GM18868 (cell line): ENCODE measurements at regions not wholly inside any gene's neighbourhood (a gene's known extent, or its start where the extent isn't known, plus 50 kb on each side); places are given as distances from the start of the nearest gene placed in this dataset.
"Not testable (repeated sequence)": the region's sequence is repeated elsewhere in the genome, so short reads cannot be mapped to it uniquely, and the experiment has no call there.

ENCODE experiments used
- ATAC-seq: cut with Tn5 transposase; IDR thresholded peaks from one replicate; pipeline ENCODE4 v1.9.1; 2021; ENCODE audit warnings: mild to moderate bottlenecking, moderate library complexity; ENCODE audit not compliant: unreplicated experiment

DNA sequence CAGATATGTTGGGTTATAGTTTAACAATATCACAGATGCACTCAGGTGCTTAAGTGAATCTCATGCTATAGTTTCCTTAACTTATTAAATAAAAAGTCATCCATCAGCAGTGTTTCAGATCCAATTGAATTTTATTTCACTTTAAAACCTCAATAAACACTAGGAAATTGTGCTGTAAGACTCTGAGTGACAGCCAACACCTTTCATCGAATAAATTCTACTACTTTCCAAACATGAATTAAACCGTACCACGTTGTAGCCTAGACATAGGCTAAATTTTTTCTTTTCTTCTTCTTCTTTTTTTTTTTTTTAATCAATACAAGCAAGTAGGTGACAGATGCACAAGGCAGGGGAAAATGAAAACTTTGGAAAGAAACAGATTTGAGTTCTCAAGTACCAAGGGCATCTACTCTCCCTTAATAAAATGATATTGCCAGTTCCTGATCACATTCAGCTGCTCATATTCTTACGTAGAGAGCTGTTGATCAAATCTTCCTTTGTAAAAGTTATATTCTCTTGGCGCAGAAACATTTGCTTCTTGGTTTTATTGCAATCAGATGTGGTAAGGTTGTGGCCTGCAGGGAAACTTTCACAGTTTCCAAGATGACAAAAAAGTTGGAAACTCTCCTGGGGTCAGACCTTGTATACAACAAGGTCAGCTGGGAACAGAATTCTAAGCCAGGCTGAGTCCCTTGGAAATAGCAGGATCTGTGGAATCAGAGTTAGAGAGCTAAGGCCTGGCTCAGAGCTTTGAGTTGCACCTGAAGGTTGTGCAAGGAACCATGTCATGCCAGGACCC is 147.7 kb downstream of the CD47 start:
- no peak for ATAC-seq

- ATAC-seq = peak; percentile 72
Measured at GRCh38 chr3:107942244-107942643, 148.6 kb downstream of the CD47 start.

- no peak for ATAC-seq
Measured at GRCh38 chr3:107939691-107940442, 151.0 kb downstream of the CD47 start.

- no peak for ATAC-seq
Measured at GRCh38 chr3:107938143-107938542, 152.7 kb downstream of the CD47 start.

- no peak for ATAC-seq
Measured at GRCh38 chr3:107934808-107935207, 156.0 kb downstream of the CD47 start.

DNA sequence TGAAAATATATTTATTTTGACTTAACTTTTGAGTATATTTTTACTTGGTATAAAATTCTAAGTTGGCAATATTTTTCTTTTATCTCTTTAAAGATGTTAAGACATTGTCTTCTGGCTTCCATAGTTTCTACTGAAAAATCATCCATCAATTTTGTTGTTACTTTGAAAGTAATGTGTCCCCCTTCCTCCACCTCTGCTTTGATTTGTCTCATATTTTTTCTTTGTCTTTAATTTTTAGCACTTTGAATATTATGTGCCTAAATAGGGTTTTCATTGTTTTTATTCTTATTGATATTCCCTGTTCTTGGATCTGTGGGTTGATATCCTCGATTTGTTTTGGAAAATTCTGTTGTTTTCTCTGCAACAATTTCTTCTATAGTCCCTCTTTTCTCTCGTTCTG is 157.4 kb downstream of the CD47 start:
- ATAC-seq = no peak

DNA sequence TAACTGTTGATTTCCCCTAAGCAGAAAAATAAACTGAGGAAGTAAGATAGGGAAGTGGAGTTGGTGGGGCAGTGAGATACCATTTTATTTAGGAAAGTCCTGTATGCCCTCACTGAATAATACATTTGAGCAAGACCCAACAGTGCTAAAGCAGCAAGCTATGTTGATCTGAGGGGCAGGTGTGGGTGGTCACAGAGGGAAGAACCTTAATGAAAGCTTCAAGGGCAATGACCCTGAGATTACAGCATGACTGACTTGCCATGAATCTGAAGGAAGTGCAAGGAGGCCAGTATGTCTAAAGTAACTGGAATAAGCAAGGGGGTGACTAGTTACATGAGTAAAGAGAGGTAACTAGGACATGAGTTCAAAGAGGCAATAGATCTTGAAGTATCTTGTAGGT is 159.5 kb downstream of the CD47 start:
- ATAC-seq = no peak

DNA sequence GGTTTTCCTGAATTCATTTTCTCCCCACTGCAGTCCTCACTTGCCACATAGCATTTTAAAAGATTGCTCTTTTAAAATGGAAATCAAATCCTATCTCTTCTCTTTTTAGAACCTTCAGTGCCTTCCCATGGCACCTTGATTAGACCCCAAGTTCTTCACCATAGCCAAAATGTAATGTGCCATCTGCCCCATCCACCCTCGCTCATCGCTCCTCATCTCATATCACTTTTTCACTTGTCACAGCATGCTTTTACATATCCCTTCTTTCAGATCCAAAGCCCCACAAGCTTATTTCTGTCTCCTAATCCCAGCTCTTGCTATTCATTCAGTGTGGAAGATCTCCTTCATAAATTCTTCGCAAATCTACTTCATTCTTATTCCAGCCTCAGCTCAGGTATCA is 161.7 kb downstream of the CD47 start:
- no peak for ATAC-seq

- ATAC-seq = peak; percentile 35
Measured at GRCh38 chr3:107928084-107928445, 162.8 kb downstream of the CD47 start.

DNA sequence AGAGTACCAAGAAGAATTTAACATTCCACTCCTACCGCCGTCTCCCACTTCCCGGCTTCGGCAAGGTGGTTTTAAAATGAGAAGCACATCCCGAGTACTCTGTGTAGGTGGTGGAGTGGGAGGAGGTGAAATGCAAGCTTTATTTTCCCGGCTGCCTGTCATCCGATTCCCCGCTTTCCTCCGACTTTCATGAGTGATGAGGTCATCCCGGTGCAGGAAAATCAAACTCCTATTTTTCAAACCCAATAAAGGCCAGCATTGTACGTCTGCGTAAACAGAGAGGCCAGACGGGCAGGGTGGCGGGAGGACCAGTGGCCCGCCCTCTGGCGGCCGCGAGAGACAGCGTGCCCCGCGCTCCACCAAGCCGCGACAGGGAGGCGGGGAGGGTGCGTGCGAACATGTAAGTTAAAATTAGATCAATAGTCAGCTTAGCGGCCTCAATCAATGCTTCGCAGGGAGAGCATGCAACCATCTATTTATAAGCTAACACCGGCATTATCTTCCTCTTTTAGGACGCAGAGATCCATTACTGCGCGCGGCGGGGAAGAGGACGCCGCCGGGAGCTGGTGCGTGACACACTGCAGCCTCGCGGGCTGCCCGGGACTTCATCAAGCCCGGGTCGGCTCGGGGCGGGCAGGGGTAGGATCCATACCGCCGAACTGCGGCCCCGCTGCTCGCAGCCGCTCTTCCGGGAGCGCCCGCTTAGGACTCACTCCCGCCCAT is 163.3 kb downstream of the CD47 start:
- peak; percentile 95 for ATAC-seq

GRCh38 chr3:107925851-107926250 is 165.0 kb downstream of the CD47 start:
- no peak for ATAC-seq

DNA sequence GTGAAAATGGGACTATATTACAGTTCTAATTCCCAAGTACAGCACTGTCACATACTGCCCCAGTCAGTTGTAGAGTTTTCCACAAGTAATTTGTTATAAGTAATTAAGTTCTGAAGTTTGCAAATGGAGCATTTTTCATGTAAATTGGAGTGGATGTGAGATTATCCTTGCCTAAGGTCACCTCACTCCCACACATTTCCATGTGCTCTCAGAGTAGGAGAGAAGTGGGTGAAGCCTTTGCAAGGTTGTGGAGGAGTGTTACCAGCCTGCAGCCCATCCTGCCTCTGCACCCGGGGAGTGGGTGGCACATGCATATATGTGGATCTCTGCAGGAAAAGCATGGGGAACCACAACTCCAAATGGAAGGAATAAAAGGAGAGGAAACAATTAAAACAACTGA is 169.8 kb downstream of the CD47 start:
- ATAC-seq = no peak

DNA sequence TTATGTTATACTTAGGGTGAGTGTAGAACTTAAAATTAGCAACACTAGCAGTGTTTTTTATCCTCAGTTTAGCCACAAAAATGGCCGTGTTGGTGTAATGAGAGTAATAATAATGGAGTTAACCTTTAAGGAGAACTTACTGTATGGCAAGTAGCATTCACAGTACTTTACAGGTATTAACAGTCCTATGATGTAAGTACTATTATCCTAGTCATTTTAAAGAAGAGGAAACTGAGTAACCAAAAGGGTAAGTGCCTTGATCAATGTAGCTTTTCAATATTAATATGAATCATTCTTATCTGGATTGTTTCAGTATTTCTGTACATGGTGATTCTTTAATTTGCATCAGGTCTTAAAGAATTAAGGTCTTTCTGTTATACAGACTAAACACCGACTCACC is 170.3 kb downstream of the CD47 start:
- ATAC-seq = no peak

DNA sequence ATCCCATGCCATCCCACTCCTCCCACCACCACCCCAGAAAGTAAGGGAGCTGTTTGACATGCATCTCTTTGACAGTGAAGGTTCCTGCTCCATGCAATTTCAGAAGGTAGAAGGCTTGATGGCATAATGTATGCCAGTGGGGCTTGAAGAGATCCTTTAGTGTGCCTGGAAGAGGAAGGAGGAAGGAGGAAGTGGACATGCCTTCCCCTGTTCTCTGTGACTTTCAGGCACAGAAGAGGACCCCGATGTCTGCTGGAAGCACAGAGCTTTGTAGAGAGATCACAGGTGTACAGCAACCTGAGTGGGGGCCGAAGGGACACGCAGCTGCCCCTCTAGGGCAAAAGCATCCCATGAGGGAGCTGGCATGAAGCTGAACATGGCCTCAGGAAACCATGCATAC is 171.6 kb downstream of the CD47 start:
- no peak for ATAC-seq

- ATAC-seq = no peak
Measured at GRCh38 chr3:107916171-107916570, 174.7 kb downstream of the CD47 start.

DNA sequence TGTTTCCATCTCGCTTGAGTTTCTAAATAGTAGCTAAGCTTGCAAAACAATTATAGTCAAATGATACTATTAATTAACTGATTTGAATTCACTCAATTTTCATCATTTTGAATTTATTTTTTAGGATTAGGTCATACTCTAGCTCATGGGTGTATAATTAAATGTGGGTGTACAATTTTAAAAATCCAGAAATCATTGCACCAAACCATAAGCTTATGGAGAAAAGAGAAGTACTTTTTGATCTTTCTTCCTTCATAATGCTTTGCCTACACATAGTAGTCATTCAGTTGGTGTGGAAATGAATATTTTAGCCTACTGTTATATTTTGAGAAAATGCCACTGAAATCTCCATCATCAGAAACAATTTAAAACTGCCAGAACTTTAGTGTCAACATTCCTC is 175.1 kb downstream of the CD47 start:
- ATAC-seq = no peak

DNA sequence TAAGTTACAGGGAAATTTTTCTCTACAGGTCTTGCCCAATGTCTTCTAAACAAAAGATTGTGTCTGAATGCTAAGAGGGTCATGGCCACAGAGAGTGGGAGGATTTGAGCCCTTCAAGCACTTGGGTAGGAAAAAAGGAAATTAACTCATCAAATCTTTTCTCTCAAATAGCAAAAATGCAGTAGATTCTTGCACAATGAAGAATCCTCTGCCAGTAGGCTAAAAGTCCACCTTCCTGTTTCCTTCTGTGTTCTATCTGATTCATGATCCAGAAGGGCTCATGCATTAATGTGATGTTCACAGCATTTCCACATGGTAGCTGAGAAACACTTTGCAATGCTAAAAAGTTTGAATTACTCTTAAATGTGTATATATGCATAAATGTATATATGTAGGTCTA is 177.1 kb downstream of the CD47 start:
- ATAC-seq = no peak

DNA sequence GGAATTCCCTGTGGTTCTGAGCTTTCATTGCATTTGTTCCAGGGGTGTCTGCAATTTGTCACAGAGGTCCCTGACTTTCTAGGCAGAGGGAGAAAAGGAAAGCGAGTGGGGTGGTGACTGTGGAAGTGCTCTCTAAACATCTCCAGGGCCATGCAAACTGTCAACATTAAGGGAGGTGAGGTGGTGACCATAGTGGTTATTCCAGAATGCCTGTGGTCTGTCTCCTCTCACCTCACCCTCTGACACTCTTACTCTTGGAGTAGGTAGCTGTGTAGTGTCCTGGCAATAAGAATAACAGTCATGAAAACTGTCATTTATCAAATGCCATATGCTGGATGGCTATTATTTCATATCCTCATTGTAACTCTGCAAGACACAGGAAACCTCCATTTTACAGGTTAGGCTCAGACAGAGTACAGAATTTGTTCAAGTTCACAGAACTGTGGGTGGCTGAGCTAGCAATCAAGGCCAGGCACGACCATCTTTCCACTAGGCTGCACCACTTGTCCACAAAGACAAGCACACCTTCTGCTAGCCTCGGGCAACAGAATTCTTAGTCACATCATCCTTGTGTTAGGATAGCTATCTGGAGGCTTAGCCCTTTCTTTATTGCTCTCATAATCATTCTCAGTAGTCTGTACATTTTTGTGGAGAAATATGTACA is 179.4 kb downstream of the CD47 start:
- no peak for ATAC-seq

- ATAC-seq = peak; percentile 96
Measured at GRCh38 chr3:107910713-107911259, 180.0 kb downstream of the CD47 start.

- not testable (repeated sequence) for ATAC-seq
Measured at GRCh38 chr3:107909583-107909982, 181.2 kb downstream of the CD47 start.

DNA sequence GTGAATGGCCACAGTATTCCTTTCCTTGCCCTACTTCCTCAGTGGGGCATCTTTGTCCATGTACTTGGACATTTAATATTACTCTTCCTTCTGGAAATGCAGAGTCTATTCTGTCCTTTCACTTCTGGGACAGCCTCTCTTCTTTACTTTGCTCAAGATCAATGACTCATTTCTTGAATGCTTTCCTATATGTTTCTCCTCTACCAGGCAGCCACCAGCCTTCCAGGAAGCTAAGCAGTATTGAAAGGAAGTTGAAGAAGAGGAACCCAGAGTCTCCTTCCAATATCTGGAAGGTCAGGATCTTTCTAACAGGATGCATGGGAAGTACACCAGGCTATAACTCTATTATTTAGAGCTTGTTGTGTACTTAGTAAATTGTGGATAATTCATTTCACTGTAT is 182.8 kb downstream of the CD47 start:
- no peak for ATAC-seq
